Uterus (tissue), 2 donors: ENCODE measurements at regions not wholly inside any gene's neighbourhood (a gene's known extent, or its start where the extent isn't known, plus 50 kb on each side); places are given as distances from the start of the nearest gene placed in this dataset.

Source experiments
- CTCF ChIP-seq, 4 experiments: fragments of 200-600 bp in 2 of 4; fragments of 450-650 bp in 2 of 4; sonication (generic) in 2 of 4; IDR thresholded peaks; one replicate each; pipeline ENCODE4 v1.5.1; 2016 to 2019; ENCODE audit warnings: antibody characterized with exemption in 4 of 4, mild to moderate bottlenecking in 2 of 4, moderate library complexity in 1 of 4
- POLR2A ChIP-seq, 2 donors: fragments of 450-650 bp; IDR thresholded peaks; one replicate each; pipeline ENCODE4 v1.6.1; 2016; ENCODE audit warnings: antibody characterized with exemption in 2 of 2, mild to moderate bottlenecking in 1 of 2, moderate library complexity in 1 of 2

DNA sequence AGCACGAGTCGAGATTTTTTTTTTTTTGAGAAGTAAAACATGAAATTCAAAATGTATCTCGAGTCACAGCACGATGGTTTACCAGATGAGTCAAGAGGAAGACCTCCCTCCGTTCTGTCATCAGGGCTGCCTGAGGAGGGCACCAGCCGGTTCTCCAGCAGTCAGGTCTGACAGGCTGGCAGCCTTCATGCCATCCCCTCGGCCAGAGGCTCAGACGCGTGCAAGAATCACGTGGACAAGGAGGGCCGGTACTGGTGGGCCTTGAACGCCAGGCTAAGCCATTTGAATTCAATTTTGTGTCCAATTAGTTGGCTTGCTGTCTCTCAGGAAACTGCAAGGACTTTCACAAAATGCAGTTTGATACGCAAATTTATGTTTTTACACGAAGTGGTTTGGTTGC, 1412.2 kb downstream of the BRD1 start:
- TF ChIP-seq CTCF (IDR thresholded peaks at IDR 0.05) (no peak), POLR2A (IDR thresholded peaks at IDR 0.05) (no peak)
